OCI-LY7 (cell line): ENCODE measurements at regions not wholly inside any gene's neighbourhood (a gene's known extent, or its start where the extent isn't known, plus 50 kb on each side); places are given as distances from the start of the nearest gene placed in this dataset.

Experiments
- CTCF ChIP-seq: fragments of 200-600 bp; sonication (generic); conservative IDR thresholded peaks from 2 replicates; pipeline ENCODE4 v1.5.1; 2014; ENCODE audit warnings: mild to moderate bottlenecking, antibody characterized with exemption, low read length, moderate library complexity, mixed read lengths
- EZH2phosphoT487 ChIP-seq: fragments of 200-600 bp; sonication (generic); IDR thresholded peaks from 2 replicates; pipeline ENCODE4 v1.6.1; 2018; ENCODE audit warnings: low read depth, borderline replicate concordance, mild to moderate bottlenecking, mixed run types, antibody characterized with exemption, low read length, moderate library complexity, mixed read lengths

GRCh38 chr15:35686347-35686746 is 140.4 kb upstream of the DPH6 start:
- TF ChIP-seq CTCF (no peak), EZH2phosphoT487 (no peak)
